Lower leg skin (tissue), 3 donors: ENCODE measurements at regions not wholly inside any gene's neighbourhood (a gene's known extent, or its start where the extent isn't known, plus 50 kb on each side); places are given as distances from the start of the nearest gene placed in this dataset.

Experiments used
- CTCF ChIP-seq, 3 donors: fragments of 450-650 bp; IDR thresholded peaks; one replicate each; pipeline ENCODE4 v1.5.1; 2016; ENCODE audit warnings: antibody characterized with exemption in 3 of 3, mild to moderate bottlenecking in 3 of 3, moderate library complexity in 2 of 3
- POLR2A ChIP-seq, 2 donors: fragments of 450-650 bp; IDR thresholded peaks; one replicate each; pipeline ENCODE4 v1.6.1; 2016 to 2017; ENCODE audit warnings: antibody characterized with exemption in 2 of 2, mild to moderate bottlenecking in 1 of 2, moderate library complexity in 1 of 2

- TF ChIP-seq POLR2A (IDR thresholded peaks at IDR 0.05) = no peak
- no peak for TF ChIP-seq CTCF (IDR thresholded peaks at IDR 0.05)
Observed at GRCh38 chr14:38399652-38400051, 143.8 kb upstream of the CLEC14A start.
